WTC11 (cell line): ENCODE measurements at regions not wholly inside any gene's neighbourhood (a gene's known extent, or its start where the extent isn't known, plus 50 kb on each side); places are given as distances from the start of the nearest gene placed in this dataset.

ENCODE experiments used
- FOXJ3 ChIP-seq: sonication (generic); formaldehyde crosslinking; IDR thresholded peaks from 2 replicates; pipeline ENCODE4 v1.9.0; 2021; ENCODE audit warnings: missing genetic modification reagents, mild to moderate bottlenecking, borderline replicate concordance
- MLX ChIP-seq: sonication (generic); formaldehyde crosslinking; IDR thresholded peaks from 2 replicates; pipeline ENCODE4 v1.8.1; 2023; ENCODE audit warnings: mild to moderate bottlenecking, missing genetic modification reagents, moderate library complexity
- NFYB ChIP-seq: sonication (generic); formaldehyde crosslinking; conservative IDR thresholded peaks from 2 replicates; pipeline ENCODE4 v1.8.0; 2022; ENCODE audit warnings: low read depth, missing genetic modification reagents
- NR1H2 ChIP-seq: sonication (generic); formaldehyde crosslinking; IDR thresholded peaks from 2 replicates; pipeline ENCODE4 v1.9.0; 2021; ENCODE audit warnings: mild to moderate bottlenecking, moderate library complexity, missing genetic modification reagents
- NR2C2 ChIP-seq: sonication (generic); formaldehyde crosslinking; IDR thresholded peaks from 2 replicates; pipeline ENCODE4 v1.8.0; 2022; ENCODE audit warnings: mild to moderate bottlenecking, missing genetic modification reagents
- USF1 ChIP-seq: sonication (generic); formaldehyde crosslinking; IDR thresholded peaks from 2 replicates; pipeline ENCODE4 v1.8.0; 2022; ENCODE audit warnings: mild to moderate bottlenecking, missing genetic modification reagents
- TF ChIP-seq, protein P1 (sequence below): fragments of 200-600 bp; IDR thresholded peaks from 2 replicates; pipeline ENCODE4 v1.8.0; 2022; ENCODE audit warnings: antibody characterized with exemption

GRCh38 chr7:144997512-144997911 is 161.7 kb upstream of the TPK1 start:
- no peak for TF ChIP-seq NR2C2
- TF ChIP-seq, protein P1, sequence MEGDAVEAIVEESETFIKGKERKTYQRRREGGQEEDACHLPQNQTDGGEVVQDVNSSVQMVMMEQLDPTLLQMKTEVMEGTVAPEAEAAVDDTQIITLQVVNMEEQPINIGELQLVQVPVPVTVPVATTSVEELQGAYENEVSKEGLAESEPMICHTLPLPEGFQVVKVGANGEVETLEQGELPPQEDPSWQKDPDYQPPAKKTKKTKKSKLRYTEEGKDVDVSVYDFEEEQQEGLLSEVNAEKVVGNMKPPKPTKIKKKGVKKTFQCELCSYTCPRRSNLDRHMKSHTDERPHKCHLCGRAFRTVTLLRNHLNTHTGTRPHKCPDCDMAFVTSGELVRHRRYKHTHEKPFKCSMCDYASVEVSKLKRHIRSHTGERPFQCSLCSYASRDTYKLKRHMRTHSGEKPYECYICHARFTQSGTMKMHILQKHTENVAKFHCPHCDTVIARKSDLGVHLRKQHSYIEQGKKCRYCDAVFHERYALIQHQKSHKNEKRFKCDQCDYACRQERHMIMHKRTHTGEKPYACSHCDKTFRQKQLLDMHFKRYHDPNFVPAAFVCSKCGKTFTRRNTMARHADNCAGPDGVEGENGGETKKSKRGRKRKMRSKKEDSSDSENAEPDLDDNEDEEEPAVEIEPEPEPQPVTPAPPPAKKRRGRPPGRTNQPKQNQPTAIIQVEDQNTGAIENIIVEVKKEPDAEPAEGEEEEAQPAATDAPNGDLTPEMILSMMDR, result no peak
- no peak for TF ChIP-seq NFYB (CRISPR knock-in tag)
- TF ChIP-seq MLX (CRISPR knock-in tag), result no peak
- no peak for TF ChIP-seq FOXJ3 (CRISPR knock-in tag)
- TF ChIP-seq NR1H2 (CRISPR knock-in tag), result no peak
- no peak for TF ChIP-seq USF1 (CRISPR knock-in tag)
